GM18858 (cell line): ENCODE measurements at regions not wholly inside any gene's neighbourhood (a gene's known extent, or its start where the extent isn't known, plus 50 kb on each side); places are given as distances from the start of the nearest gene placed in this dataset.
"Not testable (repeated sequence)": the region's sequence is repeated elsewhere in the genome, so short reads cannot be mapped to it uniquely, and the experiment has no call there.

Experiments
- ATAC-seq: cut with Tn5 transposase; IDR thresholded peaks from one replicate; pipeline ENCODE4 v1.9.1; 2021; ENCODE audit not compliant: unreplicated experiment

- peak; percentile 84 for ATAC-seq
Measured at GRCh38 chr4:130043732-130044160, 947.8 kb downstream of the C4orf33 start.

- no peak for ATAC-seq
Measured at GRCh38 chr4:130044788-130045531, 949.0 kb downstream of the C4orf33 start.

- no peak for ATAC-seq
Measured at GRCh38 chr4:130053723-130054122, 957.8 kb downstream of the C4orf33 start.

GRCh38 chr4:130054908-130055307 lies 959.0 kb downstream of the C4orf33 start:
- ATAC-seq = no peak

- no peak for ATAC-seq
Measured at GRCh38 chr4:130056286-130056685, 960.3 kb downstream of the C4orf33 start.

- ATAC-seq = no peak
Measured at GRCh38 chr4:130064471-130064870, 968.5 kb downstream of the C4orf33 start.

- ATAC-seq = no peak
Measured at GRCh38 chr4:130067419-130067818, 971.5 kb downstream of the C4orf33 start.

- no peak for ATAC-seq
Measured at GRCh38 chr4:130068072-130068471, 972.1 kb downstream of the C4orf33 start.

GRCh38 chr4:130071746-130072145 lies 975.8 kb downstream of the C4orf33 start:
- no peak for ATAC-seq

GRCh38 chr4:130073145-130073790 lies 977.3 kb downstream of the C4orf33 start:
- no peak for ATAC-seq

GRCh38 chr4:130074096-130074495 lies 978.1 kb downstream of the C4orf33 start:
- no peak for ATAC-seq

GRCh38 chr4:130077275-130077674 lies 981.3 kb downstream of the C4orf33 start:
- ATAC-seq = no peak

GRCh38 chr4:130079027-130079426 lies 983.1 kb downstream of the C4orf33 start:
- not testable (repeated sequence) for ATAC-seq

- ATAC-seq = no peak
Measured at GRCh38 chr4:130080872-130081451, 985.0 kb downstream of the C4orf33 start.

GRCh38 chr4:130090427-130090826 lies 994.5 kb downstream of the C4orf33 start:
- ATAC-seq = no peak

GRCh38 chr4:130092187-130093015 lies 996.4 kb downstream of the C4orf33 start:
- ATAC-seq = no peak

GRCh38 chr4:130099105-130099504 lies 1003.2 kb downstream of the C4orf33 start:
- ATAC-seq = no peak

- ATAC-seq = peak; percentile 76
Measured at GRCh38 chr4:130110189-130110588, 1014.2 kb downstream of the C4orf33 start.

GRCh38 chr4:130110770-130111169 lies 1014.8 kb downstream of the C4orf33 start:
- no peak for ATAC-seq

GRCh38 chr4:130124066-130124465 lies 1028.1 kb downstream of the C4orf33 start:
- ATAC-seq = no peak

- no peak for ATAC-seq
Measured at GRCh38 chr4:130125467-130125866, 1029.5 kb downstream of the C4orf33 start.
